Neural cell (in vitro differentiated cells): ENCODE measurements at regions not wholly inside any gene's neighbourhood (a gene's known extent, or its start where the extent isn't known, plus 50 kb on each side); places are given as distances from the start of the nearest gene placed in this dataset.

Experiments
- H2AFZ ChIP-seq: fragments of 200-600, 300-800 bp; sonication (generic), shearing (Covaris generic); 2 replicates; pipeline ENCODE4 v1.6.0; 2014; ENCODE audit warnings: low read depth, mild to moderate bottlenecking, antibody characterized with exemption, low read length, moderate library complexity
- H3F3A ChIP-seq: fragments of 200-600 bp; shearing (Covaris generic); 2 replicates; pipeline ENCODE4 v1.6.1; 2016; ENCODE audit warnings: mild to moderate bottlenecking, moderate library complexity, mixed read lengths, antibody characterized with exemption, low read length; ENCODE audit not compliant: insufficient read depth, poor library complexity, severe bottlenecking
- H3K27ac ChIP-seq: fragments of 200-600, 300-800 bp; sonication (generic), shearing (Covaris generic); 2 replicates; pipeline ENCODE4 v1.5.1; 2014; ENCODE audit warnings: mild to moderate bottlenecking, low read length, moderate library complexity
- H3K27me3 ChIP-seq: fragments of 300-800, 200-600 bp; sonication (generic), shearing (Covaris generic); 2 replicates; pipeline ENCODE4 v1.6.0; 2014; ENCODE audit warnings: mild to moderate bottlenecking, low read depth, low read length, moderate library complexity; ENCODE audit not compliant: insufficient read depth
- H3K36me3 ChIP-seq: fragments of 300-800, 200-600 bp; sonication (generic), shearing (Covaris generic); 2 replicates; pipeline ENCODE4 v1.5.1; 2014; ENCODE audit warnings: mild to moderate bottlenecking, antibody characterized with exemption, low read length, moderate library complexity; ENCODE audit not compliant: insufficient read depth
- H3K4me2 ChIP-seq: fragments of 300-800, 200-600 bp; sonication (generic), shearing (Covaris generic); 2 replicates; pipeline ENCODE4 v1.6.0; 2014; ENCODE audit warnings: mild to moderate bottlenecking, low read length
- H3K4me3 ChIP-seq: fragments of 300-800, 200-600 bp; sonication (generic), shearing (Covaris generic); 2 replicates; pipeline ENCODE4 v1.5.1; 2014; ENCODE audit warnings: mild to moderate bottlenecking, low read length, moderate library complexity
- H3K79me2 ChIP-seq: fragments of 200-600 bp; shearing (Covaris generic); replicated peaks from 2 replicates; pipeline ENCODE4 v1.6.0; 2014; ENCODE audit warnings: mild to moderate bottlenecking, low read length, moderate library complexity; ENCODE audit not compliant: insufficient read depth
- H3K9ac ChIP-seq: fragments of 300-800, 200-600 bp; sonication (generic), shearing (Covaris generic); 2 replicates; pipeline ENCODE4 v1.6.1; 2016; ENCODE audit warnings: mild to moderate bottlenecking, low read length, mixed read lengths
- H3K9me2 ChIP-seq: fragments of 200-600 bp; shearing (Covaris generic); 2 replicates; pipeline ENCODE4 v1.6.1; 2016; ENCODE audit warnings: mild to moderate bottlenecking, low read length, mixed read lengths; ENCODE audit not compliant: insufficient read depth
- H3K9me3 ChIP-seq: fragments of 200-600, 300-800 bp; sonication (generic), shearing (Covaris generic); 2 replicates; pipeline ENCODE4 v1.6.1; 2016; ENCODE audit warnings: mild to moderate bottlenecking, mixed run types, low read length, moderate library complexity, mixed read lengths
- H4K20me1 ChIP-seq: fragments of 200-600 bp; shearing (Covaris generic); 2 replicates; pipeline ENCODE4 v1.6.1; 2016; ENCODE audit warnings: mild to moderate bottlenecking, mixed run types; ENCODE audit not compliant: insufficient read depth
- EP300 ChIP-seq: fragments of 450-650 bp; conservative IDR thresholded peaks from 2 replicates; pipeline ENCODE4 v1.6.1; 2014; ENCODE audit warnings: antibody characterized with exemption, mild to moderate bottlenecking, moderate library complexity; ENCODE audit not compliant: poor library complexity, severe bottlenecking
- EZH2 ChIP-seq: fragments of 200-600, 300-800 bp; shearing (Covaris generic), sonication (generic); IDR thresholded peaks from 2 replicates; pipeline ENCODE4 v1.6.1; 2014; ENCODE audit warnings: antibody characterized with exemption, low read length, borderline replicate concordance, mild to moderate bottlenecking; ENCODE audit not compliant: insufficient read depth, poor library complexity, severe bottlenecking
- MXI1 ChIP-seq: fragments of 450-650 bp; conservative IDR thresholded peaks from 2 replicates; pipeline ENCODE4 v1.6.1; 2014; ENCODE audit warnings: antibody characterized with exemption, mild to moderate bottlenecking; ENCODE audit not compliant: poor library complexity, severe bottlenecking
- POLR2AphosphoS5 ChIP-seq: IDR thresholded peaks from 2 replicates; pipeline ENCODE4 v1.6.1; 2012
- RAD21 ChIP-seq: fragments of 450-650 bp; conservative IDR thresholded peaks from 2 replicates; pipeline ENCODE4 v1.6.1; 2014; ENCODE audit warnings: antibody characterized with exemption, mild to moderate bottlenecking, moderate library complexity
- SMC3 ChIP-seq: fragments of 450-650 bp; conservative IDR thresholded peaks from 2 replicates; pipeline ENCODE4 v1.6.1; 2014; ENCODE audit warnings: antibody characterized with exemption, mild to moderate bottlenecking, moderate library complexity; ENCODE audit not compliant: poor library complexity
- TAF1 ChIP-seq: IDR thresholded peaks from 2 replicates; pipeline ENCODE4 v1.6.1; 2012; ENCODE audit warnings: low read depth
- TF ChIP-seq, protein P1 (sequence below): IDR thresholded peaks from 2 replicates; pipeline ENCODE4 v1.6.1; 2012; ENCODE audit warnings: borderline replicate concordance
- TF ChIP-seq, protein P2 (sequence below): fragments of 450-650 bp; IDR thresholded peaks from 2 replicates; pipeline ENCODE4 v1.5.1; 2014; ENCODE audit warnings: antibody characterized with exemption, mild to moderate bottlenecking, moderate library complexity; ENCODE audit not compliant: poor library complexity, severe bottlenecking

DNA sequence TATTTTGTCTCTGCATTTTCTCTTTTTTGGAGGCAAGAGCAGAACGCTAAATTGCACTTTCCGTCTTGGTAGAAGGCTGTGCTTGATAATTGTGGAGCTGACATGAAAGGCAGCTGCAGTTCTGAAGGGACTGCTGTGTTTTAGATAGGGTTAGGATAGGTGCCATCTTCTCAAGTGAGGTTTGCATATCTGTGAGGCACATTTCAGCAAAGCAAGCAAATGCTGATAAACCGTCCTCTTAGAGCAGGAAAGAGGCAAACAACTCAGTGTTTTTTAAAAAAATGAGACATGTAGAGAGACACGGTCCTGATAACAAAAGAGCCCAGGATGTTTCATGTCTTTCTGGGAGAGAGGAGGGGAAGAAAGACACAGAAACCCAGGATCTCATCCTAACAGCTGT is 217.7 kb downstream of the SOCS6 start:
- Histone ChIP-seq H3K36me3 (no peaks in the 10 kb centered on the region), H3K79me2 (no peaks in the 10 kb centered on the region), H3F3A (no peaks in the 10 kb centered on the region), H3K27me3 (no peaks in the 10 kb centered on the region), H3K9me2 (no peaks in the 10 kb centered on the region), H3K9ac (no peak overlapping the region), H3K27ac (no peak overlapping the region), H4K20me1 (no peaks in the 10 kb centered on the region), H3K9me3 (no peaks in the 10 kb centered on the region), H2AFZ (no peak overlapping the region), H3K4me2 (no peak overlapping the region), H3K4me3 (no peak overlapping the region)
- TF ChIP-seq RAD21 (no peak), POLR2AphosphoS5 (no peak), MXI1 (no peak), SMC3 (no peak), EP300 (no peak), TAF1 (no peak), EZH2 (no peak)
- TF ChIP-seq, protein P1, sequence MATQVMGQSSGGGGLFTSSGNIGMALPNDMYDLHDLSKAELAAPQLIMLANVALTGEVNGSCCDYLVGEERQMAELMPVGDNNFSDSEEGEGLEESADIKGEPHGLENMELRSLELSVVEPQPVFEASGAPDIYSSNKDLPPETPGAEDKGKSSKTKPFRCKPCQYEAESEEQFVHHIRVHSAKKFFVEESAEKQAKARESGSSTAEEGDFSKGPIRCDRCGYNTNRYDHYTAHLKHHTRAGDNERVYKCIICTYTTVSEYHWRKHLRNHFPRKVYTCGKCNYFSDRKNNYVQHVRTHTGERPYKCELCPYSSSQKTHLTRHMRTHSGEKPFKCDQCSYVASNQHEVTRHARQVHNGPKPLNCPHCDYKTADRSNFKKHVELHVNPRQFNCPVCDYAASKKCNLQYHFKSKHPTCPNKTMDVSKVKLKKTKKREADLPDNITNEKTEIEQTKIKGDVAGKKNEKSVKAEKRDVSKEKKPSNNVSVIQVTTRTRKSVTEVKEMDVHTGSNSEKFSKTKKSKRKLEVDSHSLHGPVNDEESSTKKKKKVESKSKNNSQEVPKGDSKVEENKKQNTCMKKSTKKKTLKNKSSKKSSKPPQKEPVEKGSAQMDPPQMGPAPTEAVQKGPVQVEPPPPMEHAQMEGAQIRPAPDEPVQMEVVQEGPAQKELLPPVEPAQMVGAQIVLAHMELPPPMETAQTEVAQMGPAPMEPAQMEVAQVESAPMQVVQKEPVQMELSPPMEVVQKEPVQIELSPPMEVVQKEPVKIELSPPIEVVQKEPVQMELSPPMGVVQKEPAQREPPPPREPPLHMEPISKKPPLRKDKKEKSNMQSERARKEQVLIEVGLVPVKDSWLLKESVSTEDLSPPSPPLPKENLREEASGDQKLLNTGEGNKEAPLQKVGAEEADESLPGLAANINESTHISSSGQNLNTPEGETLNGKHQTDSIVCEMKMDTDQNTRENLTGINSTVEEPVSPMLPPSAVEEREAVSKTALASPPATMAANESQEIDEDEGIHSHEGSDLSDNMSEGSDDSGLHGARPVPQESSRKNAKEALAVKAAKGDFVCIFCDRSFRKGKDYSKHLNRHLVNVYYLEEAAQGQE: no peak
- TF ChIP-seq, protein P2, sequence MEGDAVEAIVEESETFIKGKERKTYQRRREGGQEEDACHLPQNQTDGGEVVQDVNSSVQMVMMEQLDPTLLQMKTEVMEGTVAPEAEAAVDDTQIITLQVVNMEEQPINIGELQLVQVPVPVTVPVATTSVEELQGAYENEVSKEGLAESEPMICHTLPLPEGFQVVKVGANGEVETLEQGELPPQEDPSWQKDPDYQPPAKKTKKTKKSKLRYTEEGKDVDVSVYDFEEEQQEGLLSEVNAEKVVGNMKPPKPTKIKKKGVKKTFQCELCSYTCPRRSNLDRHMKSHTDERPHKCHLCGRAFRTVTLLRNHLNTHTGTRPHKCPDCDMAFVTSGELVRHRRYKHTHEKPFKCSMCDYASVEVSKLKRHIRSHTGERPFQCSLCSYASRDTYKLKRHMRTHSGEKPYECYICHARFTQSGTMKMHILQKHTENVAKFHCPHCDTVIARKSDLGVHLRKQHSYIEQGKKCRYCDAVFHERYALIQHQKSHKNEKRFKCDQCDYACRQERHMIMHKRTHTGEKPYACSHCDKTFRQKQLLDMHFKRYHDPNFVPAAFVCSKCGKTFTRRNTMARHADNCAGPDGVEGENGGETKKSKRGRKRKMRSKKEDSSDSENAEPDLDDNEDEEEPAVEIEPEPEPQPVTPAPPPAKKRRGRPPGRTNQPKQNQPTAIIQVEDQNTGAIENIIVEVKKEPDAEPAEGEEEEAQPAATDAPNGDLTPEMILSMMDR: no peak

DNA sequence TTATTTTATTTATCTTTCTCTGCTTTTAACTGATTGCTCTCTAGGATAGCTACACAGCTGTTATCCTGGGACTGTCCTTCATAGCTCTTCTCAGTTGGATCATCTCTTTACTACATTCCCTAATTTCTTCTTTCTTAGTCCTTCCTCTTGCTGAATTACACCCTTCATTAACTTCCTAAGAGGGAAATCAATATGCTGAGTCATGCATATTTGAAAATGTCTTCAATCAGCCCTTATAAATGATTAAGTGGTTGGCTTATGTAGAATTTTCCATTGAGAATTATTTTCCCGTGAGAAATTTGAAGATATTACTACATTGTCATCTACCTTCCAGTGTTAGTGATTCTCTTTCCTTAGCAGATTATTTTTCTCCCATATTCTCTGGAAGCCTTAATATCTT is 214.2 kb downstream of the SOCS6 start:
- Histone ChIP-seq H3K79me2 (no peaks in the 10 kb centered on the region), H3K36me3 (no peaks in the 10 kb centered on the region), H3K9me3 (no peaks in the 10 kb centered on the region), H3K4me2 (no peak overlapping the region), H2AFZ (no peak overlapping the region), H4K20me1 (no peaks in the 10 kb centered on the region), H3K27me3 (no peaks in the 10 kb centered on the region), H3K9me2 (no peaks in the 10 kb centered on the region), H3F3A (no peaks in the 10 kb centered on the region), H3K9ac (no peak overlapping the region), H3K27ac (no peak overlapping the region), H3K4me3 (no peak overlapping the region)
- TF ChIP-seq EZH2 (no peak), POLR2AphosphoS5 (no peak), RAD21 (no peak), TAF1 (no peak), MXI1 (no peak), SMC3 (no peak), EP300 (no peak)
- TF ChIP-seq, protein P1: no peak
- TF ChIP-seq, protein P2: no peak
